GM19397 (cell line): ENCODE measurements at regions not wholly inside any gene's neighbourhood (a gene's known extent, or its start where the extent isn't known, plus 50 kb on each side); places are given as distances from the start of the nearest gene placed in this dataset.
"Not testable (repeated sequence)": the region's sequence is repeated elsewhere in the genome, so short reads cannot be mapped to it uniquely, and the experiment has no call there.

Experiments used
- ATAC-seq: cut with Tn5 transposase; IDR thresholded peaks from one replicate; pipeline ENCODE4 v1.9.1; 2021; ENCODE audit warnings: mild to moderate bottlenecking, moderate library complexity; ENCODE audit not compliant: unreplicated experiment

DNA sequence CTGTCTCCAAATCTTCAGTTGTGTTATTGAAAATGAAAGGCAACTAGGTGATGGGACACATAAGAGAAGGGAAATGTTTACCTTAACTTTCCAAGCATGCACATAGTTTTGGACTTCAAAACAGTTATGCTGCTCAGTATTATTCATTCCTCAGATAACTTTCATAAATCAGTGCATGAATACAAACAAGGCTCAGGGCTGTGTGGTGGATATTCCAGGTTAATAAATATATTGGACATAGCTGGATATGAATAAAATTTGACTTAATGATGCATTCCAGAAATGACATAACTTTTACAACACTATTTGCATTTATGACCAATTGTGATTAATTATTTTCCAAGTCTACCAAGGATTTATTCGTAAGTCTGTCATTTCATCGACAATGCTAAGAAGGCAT is 301.2 kb upstream of the ZNF804A start:
- ATAC-seq: no peak

DNA sequence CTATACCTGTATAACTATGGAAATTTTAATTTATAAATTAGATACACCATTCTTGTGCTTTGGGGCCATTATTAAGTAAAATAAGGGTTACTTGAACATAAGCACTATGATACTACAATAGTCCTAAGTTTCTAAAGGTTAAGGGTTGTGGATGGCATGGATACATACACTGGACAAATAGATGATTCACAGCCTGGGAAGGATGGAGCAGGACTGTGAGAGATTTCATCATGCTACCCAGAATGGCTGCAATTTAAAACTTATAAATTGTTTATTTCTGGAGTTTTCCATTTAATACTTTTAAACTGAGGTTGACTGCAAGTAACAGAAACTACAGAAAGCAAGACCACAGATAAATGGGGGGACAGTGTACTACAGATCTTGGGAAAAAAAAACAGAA is 295.8 kb upstream of the ZNF804A start:
- no peak for ATAC-seq

DNA sequence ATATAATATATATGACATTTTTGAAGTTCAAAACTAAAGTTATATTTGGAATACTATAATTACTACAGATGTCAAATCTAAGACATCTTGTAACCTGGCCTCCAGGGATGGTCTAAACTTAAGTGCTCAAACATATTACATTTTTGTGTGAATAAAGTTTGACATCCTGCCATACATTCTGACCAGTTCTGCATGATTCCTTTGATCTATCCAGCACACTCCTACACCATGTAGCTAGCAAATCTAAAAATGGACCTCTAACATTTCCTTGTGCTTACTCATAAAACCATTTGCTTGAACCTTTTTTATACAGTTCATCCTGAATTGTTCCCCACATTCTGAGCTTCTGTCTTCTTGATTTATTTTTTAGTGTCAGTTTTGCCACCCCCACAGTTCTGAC is 294.3 kb upstream of the ZNF804A start:
- ATAC-seq: no peak

DNA sequence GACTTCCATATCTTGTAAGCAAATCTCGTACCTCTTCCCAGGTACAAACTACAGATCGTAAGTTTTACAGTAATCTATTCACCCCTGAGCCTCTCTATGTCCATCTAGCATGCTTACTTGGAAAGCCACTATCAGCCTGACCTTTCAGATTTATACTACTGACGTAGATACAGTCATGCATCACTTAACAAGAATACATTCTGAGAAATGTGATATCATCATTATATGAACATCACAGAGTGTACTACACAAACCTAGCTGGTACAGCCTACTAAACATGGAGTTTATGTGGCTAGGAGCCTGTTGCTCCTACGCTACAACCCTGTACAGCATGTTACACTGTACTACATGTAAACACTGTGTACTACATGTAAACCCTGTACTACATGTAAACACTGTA is 293.2 kb upstream of the ZNF804A start:
- no peak for ATAC-seq

DNA sequence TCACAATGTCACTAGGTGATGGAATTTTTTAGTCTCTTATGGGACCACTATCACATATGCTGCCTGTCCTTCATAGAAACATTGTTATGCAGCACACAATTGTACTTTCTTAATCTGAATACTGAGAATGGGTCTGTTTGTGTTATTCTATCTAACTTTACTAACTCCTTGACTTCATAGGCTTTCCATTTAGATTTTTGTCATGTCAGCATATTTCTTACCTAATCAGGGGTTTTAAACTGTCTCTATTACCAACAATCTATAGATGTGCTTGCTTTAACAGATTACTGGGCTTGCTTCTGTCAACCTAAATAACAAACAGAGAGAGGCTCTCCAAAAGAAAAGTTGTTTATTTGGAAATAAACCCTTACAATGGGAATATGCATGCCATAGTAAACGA is 289.6 kb upstream of the ZNF804A start:
- no peak for ATAC-seq

DNA sequence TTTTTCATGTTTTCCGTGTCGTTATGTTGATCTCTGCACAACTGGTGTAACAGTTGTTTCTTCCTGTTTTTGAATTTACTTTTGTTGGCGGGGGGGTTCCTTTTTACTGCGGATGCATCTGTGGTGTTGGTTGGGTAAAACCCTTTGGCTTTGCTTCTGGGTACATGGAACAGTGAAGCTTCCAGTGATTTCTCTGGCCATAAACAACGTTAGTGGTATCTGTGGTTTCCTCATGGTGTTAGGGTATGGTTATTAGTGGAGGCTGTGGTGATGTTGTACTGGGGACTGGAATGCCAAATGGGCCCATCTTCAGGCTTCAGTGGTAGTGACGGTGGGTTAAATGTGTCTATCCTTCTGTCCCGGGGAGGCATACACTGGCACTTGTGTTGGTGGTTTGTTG is 285.4 kb upstream of the ZNF804A start:
- ATAC-seq: no peak

DNA sequence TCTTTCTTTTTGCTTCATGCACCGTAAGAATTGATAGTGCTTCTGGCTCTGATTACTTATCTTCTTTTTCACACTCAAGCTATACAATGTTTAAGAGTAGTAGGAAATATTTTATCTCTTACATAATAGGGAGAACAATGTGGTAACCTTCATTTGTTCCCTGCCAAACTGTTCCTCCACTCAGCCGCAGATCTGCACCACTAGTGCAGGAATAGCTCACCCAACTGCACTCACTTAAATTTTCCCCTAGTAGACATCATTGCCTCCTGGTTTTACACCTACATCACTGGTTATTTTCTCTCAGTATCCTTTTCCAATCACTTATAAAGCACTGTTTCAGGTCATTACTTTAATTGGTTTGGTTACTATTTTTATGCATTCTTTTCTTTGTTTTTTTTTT is 283.5 kb upstream of the ZNF804A start:
- ATAC-seq: no peak

DNA sequence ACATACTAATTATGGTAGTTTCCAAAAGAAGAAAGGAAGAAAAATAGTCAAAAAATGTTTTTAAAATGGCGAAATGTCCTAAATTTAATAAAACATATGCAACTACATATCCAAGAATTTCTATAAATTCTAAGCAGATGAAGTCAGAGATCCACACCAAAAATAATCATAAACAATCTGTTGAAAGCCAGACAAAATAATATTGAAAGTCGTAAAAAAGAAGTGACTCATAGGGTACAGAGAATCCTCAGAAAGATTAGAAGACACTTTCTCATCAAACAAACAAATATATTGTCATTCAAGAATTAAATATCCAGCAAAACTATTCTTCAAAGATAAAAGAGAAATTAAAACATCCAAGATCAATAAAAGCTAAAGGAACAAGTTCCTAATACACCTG is 281.4 kb upstream of the ZNF804A start:
- ATAC-seq: no peak

DNA sequence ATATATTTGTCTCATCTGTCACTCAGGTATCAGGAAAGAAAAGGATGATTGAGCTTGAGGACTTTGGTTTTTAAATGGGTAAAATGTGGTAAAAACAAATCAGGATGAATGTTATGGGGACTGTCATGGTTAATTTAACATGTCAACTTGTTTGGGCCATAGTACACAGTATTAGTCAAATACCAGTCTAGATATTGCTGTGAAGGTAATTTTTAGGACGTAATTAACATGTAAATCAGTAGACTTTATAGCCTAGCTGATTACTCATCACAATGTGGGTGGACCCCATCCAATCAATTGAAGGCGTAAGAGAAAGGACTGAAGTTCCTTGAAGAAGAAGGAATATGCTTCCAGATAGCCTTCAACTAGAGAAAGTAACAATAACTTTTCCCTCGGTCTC is 275.7 kb upstream of the ZNF804A start:
- ATAC-seq: no peak

DNA sequence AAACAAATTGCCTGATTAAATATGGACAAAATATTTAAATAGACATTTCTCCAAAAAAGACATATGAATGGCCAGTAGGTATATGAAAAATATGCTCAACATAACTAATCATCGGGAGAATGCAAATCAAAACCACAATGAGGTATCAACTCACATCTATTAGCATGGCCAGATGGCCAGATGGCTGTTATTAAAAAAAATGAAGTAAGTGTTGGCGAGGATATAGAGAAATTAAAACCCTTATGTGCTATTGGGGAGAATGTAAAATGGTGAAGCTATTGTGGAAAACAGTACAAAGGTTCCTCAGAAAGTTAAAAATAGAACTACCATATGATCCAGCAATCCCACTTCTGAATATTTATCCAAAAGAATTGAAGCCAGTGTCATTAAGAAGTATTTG is 272.3 kb upstream of the ZNF804A start:
- no peak for ATAC-seq

DNA sequence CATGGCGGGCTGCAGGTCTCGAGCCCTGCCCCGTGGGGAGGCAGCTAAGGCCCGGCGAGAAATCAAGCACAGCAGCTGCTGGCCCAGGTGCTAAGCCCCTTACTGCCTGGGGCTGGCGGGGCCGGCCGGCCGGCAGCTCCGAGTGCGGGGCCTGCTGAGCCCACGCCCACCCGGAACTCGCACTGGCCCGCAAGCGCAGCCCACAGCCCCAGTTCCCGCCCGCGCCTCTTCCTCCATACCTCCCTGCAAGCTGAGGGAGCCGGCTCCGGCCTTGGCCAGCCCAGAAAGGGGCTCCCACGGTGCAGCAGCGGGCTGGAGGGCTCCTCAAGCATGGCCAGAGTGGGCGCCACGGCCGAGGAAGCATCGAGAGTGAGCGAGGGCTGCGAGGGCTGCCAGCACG is 270.5 kb upstream of the ZNF804A start:
- not testable (repeated sequence) for ATAC-seq

DNA sequence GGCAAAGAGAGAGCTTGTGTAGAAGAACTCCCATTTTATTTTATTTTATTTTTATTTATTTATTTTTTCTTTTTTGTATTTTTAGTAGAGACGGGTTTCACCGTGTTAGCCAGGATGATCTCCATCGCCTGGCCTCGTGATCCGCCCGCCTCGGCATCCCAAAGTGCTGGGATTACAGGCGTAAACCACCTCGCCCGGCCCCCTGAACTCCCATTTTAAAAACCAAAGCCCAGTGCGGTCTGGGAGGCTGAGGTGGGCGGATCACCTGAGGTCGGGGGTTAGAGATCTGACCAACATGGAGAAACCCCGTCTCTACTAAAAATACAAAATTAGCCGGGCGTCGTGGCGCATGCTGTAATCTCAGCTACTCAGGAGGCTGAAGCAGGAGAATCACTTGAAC is 267.8 kb upstream of the ZNF804A start:
- ATAC-seq: not testable (repeated sequence)

DNA sequence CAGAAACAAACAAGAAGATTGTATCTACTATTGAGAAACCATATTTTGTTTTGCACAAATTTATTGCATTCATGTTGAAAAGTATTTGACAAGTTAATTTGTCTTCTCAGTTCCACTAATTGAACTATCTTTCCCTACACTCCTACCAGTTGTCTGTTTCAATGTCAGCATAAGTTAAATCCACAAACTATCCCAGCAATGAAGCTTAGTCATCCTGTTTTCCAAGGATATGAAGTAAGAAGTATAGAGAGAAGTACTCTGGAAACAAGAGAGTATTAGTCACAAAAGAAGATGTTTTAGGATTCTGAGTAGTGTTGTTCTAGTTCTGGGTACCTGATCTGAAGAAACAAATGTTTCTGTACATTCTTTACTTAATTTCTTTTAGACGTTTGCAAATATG is 261.6 kb upstream of the ZNF804A start:
- no peak for ATAC-seq

DNA sequence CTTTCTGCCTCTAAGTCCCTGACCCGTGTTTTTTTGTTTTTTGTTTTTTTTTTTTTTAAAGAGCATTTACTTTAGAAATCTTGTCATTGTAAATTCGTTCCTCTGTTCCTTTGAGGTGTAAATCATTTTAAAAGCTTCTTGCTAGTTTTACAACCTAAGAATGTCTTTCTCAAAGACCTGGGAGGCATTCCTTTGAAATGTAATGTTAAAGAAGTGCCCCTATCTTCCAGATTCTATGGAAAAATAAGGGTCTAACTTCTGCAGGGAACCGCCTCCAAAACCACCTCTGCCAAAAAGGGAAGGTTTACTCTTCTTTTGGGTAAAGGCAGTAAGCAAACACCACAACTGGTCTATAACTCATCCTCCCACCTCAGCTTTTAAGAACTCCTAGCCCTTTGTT is 259.6 kb upstream of the ZNF804A start:
- no peak for ATAC-seq

DNA sequence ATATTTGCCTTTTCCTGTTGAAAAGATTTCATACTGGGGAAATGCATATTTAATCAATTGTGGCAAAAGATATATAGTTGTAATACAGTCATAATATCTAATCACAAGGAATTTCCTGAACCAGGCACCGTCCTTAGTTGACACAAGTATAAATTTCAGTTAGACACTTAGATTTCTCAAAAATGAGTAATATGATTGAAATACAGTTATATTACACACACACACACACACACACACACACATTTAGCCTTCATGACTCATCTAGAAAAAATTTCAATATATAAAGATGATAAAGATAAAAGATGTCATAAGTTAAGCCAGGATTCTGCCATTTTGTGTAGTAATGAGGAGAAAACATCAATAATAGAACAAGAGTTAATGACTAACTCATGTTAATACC is 258.4 kb upstream of the ZNF804A start:
- no peak for ATAC-seq

DNA sequence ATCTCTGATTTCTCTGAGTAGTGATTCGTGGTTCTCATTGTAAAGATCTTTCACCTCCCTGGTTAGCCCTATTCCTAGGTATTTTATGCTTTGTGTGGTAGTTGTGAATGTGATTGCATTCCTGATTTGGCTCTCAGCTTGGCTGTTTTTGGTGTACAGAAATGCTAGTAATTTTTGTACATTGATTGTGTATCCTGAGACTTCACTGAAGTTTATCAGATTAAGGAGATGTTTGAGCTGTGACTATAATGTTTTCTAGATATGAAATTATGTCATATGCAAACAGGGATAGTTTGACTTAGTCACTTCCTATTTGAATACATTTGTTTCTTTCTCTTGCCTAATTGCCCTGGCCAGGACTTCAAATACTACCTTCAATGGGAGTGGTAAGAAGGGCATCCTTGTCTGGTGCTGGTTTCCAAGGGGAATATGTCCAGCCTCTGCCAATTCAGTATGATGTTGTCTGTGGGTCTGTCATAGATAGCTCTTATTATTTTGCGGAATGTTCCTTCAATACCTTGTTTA is 251.9 kb upstream of the ZNF804A start:
- no peak for ATAC-seq

DNA sequence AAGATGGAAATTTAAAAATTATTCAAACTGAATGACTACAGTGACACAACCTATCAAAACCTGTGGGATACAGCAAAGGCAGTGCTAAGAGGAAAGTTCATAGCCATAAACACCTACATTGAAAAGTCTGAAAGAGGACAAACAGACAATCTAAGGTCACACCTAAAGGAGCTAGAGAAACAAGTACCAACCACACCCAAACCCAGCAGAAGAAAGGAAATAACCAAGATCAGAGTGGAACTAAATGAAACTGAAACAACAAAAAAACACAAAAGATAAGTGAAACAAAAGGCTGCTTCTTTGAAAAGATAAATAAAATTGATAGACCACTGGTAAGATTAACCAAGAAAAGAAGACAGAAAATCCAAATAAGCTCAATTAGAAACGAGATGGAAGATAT is 247.2 kb upstream of the ZNF804A start:
- ATAC-seq: no peak

DNA sequence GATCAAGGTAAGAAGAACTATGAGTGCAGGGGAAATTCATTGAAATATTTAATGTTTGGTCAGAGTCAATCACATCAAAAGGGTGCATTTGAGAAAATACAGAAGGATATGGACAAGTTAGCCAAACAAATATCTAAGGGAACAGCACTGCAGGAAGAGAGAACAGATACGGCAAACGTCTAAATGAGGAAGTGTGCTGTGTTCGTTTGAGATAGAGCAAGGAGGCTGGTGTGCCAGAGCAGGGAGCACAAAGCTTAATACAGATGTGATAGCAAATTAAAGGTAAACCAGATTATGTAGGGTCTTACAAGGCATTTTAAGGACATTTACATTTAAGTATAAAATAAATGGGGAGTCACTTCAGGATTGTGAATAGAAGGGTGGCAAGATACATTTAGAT is 241.3 kb upstream of the ZNF804A start:
- ATAC-seq: no peak

DNA sequence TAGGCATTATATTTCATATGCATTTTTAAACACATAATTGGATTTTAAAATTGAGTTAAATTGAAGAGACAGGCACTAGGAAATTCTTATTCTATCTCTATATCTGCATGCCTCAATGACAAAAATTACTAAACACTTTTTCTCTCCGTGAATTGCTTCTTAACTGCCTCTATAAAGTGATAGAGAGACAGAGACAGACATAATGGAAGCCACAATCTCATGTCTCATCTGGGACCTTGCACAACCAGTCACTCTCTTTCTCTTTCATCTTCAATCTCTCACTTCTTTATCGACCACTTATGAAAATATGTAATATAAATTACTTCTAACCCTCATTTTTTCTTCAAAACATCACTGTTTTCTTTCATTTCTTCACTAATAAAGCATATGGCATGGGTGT is 238.9 kb upstream of the ZNF804A start:
- no peak for ATAC-seq

DNA sequence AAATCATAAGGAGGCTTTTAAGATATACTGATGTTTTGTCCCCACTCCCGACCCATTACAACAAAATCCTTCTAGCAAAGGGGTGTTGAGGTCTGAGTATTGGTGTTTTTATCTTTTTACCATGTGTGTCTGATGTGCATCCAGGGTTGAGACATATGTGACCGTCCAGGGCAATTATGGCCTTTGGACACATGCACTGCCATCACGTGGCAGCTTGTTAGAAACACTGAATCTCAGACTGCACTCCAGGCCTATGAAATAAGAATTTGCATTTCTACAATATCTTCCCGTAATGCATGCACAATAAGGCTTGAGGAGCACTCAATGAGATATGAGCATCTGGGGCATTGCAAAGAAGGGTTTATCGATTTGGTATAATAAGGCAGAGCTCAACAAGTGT is 235.1 kb upstream of the ZNF804A start:
- no peak for ATAC-seq

DNA sequence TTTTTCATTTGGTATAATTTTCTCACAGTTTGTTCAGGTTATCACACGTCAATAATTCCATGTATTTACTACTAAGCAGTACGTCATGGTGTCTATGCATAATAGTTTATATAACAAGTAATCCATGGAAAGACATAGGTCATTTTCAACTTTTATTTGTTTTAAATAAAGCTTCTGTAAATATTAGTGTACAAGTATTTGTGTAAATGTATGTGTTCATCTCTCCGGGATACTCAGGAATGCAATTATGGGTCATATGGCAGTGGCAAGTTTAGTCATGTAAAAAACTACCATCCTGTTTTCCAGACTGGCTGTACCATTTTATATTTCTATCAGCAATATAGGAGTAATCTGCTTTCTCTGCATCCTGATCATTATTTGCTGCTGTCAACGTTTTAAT is 231.1 kb upstream of the ZNF804A start:
- ATAC-seq: no peak

DNA sequence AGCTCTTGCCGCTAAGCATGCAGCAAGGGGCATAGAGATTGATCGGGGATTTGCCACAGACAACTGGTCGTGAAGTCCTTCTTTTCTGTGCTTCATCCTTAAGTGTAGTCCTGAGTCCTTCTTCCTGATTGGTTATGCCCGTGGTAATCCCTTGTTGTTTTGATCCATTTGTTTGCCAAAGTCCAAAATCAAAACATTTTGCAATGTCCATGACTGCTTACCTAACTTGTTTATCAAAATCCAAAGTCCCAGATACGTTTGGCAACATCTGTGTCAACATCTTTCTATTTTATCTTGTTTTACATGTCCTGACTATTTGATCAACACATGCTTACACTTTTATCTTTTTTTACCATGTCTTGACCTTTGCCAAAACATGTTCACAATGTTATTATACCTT is 229.0 kb upstream of the ZNF804A start:
- no peak for ATAC-seq

DNA sequence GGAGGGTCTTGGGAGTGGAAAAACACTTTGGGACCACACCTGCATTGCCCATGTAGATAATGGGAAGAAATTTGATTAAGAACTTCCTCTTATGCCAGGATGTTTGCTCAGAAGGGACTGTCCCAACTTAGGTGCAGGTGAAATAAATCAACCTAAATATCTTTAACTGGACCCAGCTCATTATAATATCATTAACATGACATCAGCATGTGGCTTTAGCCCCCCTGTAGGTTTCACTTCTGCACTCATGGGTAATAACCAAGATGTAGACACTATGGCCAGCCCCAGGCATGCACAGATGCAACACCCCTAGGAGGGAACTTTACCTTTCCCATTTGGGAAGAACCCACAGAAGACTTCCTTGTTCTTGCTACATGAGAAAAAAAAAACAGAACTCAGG is 227.4 kb upstream of the ZNF804A start:
- peak; percentile 48 for ATAC-seq

DNA sequence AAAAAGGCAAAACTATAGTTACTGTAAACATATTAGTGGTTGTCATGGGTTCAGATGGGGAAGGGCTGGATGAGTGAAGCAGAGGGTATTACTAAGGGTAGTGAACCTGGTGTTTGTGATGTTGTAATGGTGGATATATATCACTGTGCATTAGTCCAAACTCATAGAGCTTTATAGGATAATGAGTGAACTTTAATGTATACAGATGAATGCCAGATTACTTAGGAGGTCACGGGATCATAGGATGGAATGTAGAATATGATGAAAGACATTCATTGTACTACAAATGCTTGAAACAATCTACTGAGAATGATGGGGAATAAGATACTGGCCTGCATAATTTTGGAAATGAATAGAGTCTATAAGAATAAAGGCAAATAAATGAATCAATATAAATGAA is 226.7 kb upstream of the ZNF804A start:
- no peak for ATAC-seq
